Stimulated activated CD4-positive, alpha-beta T cell treated with anti-CD3 and anti-CD28 coated beads, Interleukin-12 subunit alpha, Interleukin-12 subunit beta, amount 100 ng/mL, for 4 hours (primary cell): ENCODE measurements at regions not wholly inside any gene's neighbourhood (a gene's known extent, or its start where the extent isn't known, plus 50 kb on each side); places are given as distances from the start of the nearest gene placed in this dataset.
"Not testable (repeated sequence)": the region's sequence is repeated elsewhere in the genome, so short reads cannot be mapped to it uniquely, and the experiment has no call there.

Experiments
- DNase-seq: peaks from one replicate; pipeline ENCODE4 v3.0.0-alpha.2; 2020

DNA sequence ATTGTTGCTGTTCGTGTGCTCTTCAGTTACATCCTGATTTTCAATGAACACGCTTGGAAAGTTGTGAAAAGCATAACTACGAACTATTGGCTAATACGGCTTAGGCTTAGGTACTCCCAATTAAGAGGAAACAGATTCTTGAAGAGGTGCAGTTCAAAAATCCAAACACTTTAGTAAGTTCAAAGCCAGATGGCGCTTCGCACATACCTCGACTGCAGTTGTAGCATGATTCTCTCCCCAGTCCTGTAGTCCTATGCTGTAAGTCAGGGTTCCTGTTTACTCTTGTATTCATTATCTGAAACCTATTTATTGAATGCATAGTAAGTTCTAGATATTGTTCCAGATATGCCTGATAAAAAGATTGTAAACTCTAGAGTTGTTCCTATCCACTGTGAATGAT is 165.2 kb downstream of the TRIB2 start:
- DNase-seq = no peak

DNA sequence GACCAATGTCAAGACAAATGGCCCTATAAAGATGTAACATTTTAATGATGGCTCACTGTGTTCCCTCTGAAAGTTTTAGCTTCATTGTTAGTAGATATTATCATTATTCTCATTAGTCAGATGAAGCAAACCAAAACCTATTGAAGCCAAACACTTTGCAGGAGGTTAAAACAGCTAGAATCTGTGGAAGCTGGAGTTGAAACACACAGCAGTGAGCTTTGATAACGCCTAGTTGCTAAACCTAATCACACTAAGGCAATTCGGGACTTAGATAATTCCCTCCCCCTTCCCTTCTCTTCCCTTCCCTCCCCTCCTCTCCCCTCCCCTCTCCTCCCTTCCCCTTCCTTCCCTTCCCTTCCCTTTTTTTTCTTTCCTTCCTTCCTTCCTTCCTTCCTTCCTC is 165.7 kb downstream of the TRIB2 start:
- no peak for DNase-seq

DNA sequence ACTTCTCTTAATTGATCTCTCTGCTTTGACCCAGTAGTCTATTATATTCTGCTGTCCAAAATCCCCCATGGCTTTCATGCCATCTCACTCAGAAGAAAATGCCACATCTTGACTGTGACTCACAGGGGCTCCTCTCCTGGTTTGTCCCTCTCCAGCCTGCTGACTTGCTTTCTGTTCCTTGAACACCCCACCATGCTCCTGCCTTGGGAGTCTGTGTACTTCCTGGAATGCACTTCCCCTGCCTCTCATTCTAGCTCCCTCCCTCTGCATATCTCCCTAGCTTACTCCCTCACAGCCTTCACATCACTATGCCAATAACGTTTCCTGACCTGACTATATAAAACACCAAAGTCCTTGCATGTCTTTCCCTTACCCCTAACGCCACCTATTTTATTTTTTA is 167.2 kb downstream of the TRIB2 start:
- DNase-seq = no peak

DNA sequence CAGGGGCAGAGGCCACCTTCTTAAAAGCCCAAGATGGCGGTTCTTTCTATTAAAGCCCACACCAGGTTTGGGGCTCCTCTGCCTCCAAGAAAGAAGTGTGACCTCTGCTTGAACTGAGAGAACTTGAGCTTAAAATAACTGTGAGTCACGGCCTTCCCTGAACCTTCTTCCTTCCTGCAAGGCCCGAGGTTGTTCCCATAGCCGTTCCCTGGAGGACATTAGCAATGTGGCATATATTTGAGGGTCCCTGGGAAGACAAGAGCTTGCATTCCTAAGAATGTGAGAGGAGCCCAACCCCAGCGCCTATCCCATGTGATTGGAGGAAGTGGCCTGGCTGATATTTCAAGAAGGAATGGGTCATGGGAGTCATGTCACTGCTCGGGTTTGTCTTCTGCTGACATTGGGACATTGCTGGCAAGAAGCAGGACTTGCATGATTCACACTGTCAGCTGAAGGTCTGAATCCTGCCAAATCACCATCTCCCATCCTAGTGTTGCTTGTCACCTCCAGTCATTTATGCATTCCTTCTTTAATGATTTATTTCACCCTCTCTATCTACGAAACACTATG is 168.1 kb downstream of the TRIB2 start:
- no peak for DNase-seq

DNA sequence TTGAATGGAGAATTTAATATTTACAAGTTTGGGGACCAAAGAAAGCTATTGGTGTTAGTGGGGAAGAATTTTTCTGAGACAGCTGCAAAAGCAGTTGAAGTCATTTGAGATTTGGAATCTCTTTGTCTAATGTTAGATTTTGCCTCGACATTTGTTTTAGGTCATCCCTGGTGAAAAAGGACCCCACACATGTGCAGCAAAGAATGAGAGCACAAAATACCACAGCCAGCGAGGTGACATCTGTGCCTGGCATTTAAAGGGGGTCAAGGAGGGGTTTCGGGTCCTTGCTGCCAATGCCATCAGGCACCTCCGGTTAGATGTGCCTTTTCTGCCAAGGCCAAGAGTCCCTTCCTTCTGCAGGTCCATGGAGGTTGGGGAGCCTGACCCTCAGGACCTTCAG is 173.3 kb downstream of the TRIB2 start:
- no peak for DNase-seq

DNA sequence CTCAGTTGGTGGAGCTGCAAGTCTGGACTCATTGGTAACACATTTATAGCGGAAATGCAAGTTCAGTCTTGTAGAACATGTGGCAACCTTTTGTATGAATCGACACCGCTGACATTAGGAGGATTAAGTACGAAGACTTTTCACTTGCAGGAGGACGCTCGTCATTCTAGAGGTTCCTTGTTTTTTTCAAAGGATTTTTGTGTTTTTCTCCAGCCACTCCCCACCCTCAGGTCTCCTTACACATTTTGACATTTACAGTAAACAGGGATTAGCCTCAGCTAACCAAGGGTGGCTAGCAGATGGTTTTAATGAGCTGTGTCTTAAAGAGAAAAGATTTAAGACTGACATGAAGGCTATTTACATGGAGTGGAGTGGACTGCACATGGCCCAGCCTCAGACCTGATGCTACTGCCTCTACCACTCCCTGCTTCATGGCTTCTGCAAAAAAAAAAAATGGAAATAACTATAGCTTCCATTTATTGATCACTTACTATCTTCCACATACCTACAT is 173.8 kb downstream of the TRIB2 start:
- DNase-seq = no peak

DNA sequence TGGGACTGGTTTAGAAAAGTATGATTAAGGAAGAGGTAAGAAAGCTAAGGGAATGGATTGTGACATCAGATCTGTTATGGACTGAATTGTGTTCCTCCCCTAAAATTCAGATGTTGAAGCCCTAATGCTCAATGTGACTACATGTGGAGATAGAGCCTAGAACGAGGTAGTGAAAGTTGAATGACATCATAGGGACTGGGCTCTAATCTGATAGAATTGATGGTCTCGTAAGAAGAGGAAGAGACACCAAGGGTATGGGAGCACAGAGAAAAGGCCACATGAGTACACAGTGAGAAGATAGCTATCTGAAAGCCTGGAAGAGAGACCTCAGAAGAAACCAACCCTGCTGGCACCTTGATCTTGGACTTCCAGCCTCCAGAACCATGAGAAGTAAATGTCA is 178.3 kb downstream of the TRIB2 start:
- DNase-seq = no peak

DNA sequence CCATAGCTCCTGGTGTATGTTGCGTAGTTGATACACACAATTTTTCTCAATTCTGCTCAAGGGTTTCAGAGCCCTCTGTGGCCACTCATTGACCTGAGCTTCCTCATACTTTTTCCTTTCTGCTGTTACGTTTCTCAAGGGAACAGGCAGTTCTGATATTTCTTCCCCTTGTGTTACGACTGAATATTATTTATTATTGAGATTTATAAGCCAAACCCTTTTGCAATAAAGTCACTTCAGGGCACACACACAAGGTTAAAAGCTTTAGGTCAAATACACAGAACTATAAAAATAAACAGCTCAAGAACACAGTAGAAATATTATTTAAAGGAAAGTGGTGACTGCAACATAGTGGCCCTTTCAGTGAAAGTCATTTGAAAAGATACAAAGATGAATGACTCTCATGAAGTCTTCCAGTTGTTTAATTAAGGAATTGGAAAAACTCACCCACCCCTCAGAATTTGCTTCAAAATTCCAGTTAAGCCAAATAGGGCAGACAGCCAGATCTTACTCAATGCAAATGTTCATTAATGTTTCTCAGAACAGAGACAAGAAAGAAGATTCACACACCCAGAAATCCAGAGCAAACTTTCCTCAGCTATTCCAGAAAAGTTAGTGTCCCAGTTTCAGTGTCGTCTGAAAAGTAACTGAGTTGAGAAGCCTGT is 179.7 kb downstream of the TRIB2 start:
- no peak for DNase-seq

DNA sequence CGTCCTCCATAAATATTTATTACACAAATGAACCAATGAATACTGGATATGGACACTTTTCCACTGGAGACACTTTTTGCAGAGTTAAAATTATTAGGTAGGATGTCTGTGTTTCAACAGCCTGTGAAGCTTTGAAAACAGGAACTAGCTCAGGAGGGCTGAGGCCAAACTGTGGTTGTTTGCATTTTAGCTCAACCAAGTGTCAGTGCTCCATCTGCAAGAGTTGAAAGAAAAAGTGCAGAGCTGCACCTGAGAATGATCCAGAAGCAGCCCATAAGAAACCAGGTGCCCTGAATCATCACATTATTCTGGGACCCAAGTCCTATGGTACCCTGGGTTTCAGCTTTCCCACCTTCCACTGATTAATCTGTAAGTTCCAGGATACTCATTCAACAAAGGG is 180.4 kb downstream of the TRIB2 start:
- DNase-seq = no peak

DNA sequence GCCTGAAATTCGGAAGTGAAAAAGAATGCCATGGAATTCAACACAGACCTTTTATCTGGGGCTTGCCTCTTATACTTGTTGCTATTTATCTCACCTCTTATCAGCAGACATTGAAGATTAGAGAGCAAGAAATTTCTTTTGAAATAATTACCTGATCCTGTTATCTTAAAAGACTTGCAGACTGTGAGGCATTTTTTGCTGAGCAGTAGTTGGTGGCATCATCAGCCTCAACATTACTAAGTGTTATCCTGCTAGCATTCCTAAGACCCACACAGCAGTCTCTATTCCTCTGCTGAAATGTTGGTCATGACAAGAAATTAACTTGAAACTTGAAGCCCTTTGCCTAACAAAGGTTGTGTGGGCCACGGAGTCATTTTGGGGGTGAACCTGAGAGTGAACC is 186.5 kb downstream of the TRIB2 start:
- DNase-seq = no peak

DNA sequence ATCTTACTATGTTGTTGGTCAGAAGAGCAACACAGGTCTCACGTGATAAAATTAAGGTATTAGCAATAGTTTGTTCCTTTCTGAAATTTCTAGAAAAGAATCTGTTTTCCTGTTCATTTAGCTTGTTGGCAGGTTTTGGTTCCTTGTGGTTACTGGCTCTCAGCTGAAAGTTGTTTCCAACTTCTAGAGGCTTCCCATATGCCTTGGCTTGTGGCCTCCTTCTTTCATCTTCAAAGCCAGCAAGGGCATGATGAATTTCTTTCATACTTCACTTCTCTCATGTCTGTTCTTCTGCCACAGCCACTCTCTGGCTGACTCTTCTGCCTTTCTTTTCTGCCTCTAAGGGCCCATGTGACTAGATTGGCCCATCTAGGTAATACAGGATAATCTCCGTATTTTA is 193.7 kb downstream of the TRIB2 start:
- no peak for DNase-seq

DNA sequence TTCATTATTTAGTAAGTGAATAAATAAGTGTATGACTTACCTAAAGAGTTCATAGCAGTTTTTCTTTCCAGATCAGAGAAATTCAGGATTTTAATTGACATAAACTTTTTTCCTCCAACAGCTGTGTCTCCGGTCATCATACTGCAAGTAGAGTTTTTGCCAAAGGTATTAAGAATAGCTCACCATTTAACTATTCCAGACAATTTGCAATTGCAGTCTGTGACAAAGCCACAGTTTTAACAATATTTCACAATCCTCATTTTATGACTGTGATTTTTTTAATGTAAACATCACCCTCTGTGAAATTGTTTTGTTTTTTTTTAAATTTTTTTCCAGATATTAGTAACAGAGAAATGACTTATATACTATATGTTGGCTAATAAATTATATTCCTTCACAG is 199.1 kb downstream of the TRIB2 start:
- DNase-seq = no peak

DNA sequence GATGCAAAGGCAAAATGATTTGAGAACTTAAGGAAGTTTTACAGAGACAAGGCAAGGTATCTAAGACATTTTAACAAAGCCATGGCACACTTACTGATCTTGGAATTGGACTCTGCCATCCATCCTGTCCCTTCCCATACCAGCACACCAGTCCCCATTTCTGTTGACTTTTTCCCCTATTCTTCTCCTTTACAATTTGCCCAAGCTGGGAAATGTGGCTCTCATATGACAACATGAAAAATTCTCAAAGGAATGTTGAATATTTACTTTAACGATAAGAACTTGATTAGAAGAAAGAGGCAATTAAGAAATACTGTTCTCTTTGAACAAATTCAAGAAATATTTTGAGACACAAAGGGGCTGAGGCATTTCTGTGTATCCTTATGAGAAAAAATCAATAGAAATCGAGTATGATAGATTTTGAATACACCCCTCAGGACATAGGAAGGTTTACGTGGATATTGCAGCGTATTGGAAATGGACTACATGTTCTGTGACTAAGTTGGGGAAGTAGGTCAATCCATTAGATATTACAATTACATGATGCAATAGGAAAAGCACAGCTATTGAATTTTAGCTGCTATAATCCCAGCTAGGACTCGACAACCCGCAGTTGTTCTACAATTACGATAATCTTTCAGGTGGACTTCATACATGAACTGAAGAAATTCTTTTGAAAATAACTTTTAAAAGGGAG is 201.6 kb downstream of the TRIB2 start:
- no peak for DNase-seq

DNA sequence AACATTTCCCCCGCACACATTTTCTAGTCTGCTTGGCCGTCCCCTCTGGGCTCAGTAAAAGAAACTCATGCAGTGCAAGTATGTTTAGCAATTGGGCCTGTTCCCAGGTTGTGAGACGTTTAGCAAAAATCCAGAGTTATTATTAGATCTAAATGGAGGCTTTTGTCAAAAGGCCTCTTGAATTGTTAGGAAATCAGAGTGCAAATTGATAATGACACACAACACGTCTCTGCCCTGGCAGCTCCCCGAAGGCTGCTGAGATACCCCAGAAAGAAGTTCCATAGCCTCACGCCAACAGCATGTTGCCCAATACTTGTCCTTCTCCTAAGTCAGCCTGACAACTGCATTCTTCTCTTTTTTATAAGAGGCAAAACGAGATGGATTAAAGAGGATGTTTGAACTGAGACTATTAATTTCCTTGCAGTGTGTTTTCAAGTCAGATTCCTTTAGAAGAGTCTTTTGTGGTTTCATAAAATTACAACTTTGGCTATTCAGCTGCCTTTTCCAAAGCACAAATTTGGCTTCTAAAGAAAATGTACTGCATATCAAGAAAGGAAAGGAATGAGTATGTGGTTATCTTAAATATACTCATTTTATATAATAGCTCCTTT is 202.2 kb downstream of the TRIB2 start:
- no peak for DNase-seq

DNA sequence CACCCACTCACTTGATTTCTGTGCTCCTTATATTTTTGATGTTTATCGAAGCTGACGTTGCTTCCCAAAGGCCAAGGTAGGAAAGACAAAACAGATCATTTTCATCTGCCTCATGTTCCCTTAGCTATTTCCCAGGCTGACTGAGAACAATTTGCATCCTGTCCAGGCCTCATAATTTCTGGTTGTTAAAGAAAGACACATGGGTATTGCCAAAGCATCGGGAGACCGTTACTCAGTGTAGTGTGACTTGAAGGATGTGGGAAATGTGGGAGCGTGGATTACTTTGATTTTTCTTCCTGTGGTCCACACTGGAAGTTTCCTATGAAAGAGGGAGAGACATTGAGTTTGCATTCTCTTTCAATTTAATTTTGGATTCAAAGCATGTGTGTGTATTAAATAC is 204.6 kb downstream of the TRIB2 start:
- DNase-seq = no peak

DNA sequence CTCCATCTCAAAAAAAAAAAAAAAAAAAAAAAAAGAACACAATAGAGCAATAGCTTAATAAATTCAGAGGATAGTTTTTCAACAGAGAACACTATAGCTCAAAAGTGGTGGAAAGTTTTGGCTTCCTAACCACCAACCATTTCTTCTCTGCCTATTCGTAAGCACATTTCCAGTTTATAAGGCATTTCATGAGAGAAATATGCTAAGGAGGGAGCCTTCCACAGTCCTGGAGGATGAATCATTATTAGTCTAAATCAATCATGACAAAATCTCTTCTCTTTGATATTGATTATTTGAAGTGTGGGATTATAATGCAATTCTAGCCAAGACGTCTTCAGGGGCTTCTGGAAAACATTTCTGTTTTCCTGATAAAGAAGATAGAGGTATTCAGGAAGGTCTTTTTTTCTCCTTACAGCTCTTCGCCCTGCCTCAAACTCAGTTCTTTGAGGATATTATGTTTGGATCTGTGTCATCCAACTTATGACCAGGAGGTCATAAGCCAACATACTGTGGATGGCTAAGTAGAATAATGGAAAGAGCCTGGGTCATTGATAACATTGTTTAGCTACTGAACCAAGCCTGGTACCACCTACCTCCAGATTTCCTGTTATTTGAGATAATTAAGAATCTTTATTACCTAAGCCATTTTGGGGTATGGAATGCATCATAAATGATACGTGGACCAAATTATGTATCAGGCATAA is 207.3 kb downstream of the TRIB2 start:
- no peak for DNase-seq

DNA sequence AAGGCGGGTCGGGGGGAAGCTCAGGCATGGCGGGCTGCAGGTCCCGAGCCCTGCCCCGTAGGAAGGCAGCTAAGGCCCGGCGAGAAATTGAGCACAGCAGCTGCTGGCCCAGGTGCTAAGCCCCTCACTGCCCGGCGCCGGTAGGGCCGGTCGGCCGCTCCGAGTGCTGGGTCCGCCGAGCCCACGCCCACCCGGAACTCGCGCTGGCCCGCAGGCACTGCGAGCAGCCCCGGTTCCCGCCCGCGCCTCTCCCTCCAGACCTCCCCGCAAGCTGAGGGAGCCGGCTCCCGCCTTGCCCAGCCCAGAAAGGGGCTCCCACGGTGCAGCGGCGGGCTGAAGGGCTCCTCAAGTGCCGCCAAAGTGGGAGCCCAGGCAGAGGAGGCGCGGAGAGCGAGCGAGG is 209.9 kb downstream of the TRIB2 start:
- DNase-seq = not testable (repeated sequence)

DNA sequence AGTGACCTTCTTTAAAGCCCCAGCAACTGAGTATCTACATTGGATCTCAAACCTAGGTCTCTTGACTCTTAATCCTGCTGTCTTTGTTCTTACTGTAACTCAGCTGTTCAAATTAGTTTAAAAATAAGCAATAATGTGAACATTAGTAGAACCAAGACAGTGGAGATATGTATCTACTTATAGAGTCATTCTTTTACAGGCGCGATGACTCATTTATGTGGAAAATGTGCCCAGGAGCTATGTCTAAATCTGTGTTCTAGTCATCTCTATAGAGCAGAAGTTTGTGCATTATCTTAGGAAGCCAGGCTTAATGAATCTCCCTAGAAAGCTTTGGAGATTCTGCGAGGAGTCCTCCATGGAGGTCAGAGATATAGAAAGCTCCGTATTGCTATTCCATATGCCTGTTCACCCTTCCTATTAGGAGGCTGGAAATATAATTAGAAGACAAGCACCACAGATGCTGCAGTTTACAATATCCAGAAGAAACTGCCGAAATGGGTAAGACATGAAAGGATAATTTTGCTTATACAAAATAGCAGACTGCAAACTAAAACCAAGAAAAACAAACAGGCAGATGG is 211.6 kb downstream of the TRIB2 start:
- no peak for DNase-seq

DNA sequence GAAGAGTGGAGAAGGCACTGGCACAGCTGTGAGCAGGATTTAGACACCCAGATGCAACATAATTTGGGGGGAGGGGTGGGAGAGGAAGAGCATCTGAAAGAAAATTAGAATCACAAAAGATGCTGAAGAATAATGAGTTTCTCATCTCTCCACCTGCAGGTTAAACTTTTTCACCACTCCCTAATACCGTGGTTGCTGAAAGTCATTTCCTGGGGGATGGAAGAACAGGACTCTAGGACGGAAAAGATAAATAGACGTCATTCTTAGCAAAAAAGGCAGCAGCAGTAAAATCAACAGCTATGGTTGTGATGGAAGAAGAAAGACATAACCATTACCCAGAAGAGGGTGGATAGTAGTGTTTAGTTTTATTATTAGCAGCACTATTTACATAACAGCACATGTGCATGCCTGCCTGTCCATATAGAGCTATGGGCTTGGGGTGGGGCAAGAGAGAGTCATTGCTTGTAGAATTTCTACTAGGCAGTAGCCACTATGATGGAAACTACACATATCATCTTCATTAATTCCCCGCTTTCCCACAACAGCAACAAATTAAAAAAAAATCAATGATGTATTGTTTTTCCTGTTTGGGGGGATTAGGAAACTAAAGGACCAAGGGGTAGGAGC is 212.2 kb downstream of the TRIB2 start:
- no peak for DNase-seq

DNA sequence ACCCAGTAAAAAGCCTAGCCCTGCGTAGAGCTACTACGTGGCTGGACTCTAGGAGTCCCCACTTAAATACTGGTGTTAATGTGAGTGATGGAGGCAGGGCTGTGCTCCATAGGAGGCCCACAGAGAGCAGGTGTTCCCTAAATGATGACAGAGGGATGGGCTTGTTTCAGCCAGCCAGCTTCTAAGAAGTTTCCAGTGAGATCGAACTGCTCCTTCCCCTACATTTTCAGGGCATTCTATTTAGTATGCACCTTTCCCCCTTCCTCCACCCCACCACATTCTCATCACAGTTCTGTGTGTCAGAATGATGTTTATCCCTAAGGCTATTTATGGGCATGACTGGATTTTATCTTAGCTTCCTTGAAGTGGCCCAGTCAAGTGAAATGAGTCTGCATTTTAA is 213.0 kb downstream of the TRIB2 start:
- DNase-seq = no peak

DNA sequence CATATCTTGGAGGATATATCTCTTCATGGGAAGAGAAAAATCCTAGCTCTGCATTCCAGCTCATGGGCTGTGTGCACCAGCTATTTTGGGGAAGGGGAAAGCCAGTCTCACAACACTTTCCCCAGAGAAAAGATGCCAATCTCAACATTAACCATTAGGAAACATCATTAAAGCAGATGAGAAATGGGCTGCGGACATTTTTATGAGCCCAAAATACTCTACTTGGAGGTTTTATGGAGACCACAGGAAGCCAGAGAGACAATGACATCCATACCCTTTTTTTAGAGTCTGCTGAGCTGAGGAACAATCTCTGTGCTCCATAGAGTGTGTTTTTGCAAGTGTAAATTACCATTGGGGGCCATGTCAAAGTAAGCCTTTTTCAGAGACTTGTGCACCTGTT is 213.7 kb downstream of the TRIB2 start:
- no peak for DNase-seq

DNA sequence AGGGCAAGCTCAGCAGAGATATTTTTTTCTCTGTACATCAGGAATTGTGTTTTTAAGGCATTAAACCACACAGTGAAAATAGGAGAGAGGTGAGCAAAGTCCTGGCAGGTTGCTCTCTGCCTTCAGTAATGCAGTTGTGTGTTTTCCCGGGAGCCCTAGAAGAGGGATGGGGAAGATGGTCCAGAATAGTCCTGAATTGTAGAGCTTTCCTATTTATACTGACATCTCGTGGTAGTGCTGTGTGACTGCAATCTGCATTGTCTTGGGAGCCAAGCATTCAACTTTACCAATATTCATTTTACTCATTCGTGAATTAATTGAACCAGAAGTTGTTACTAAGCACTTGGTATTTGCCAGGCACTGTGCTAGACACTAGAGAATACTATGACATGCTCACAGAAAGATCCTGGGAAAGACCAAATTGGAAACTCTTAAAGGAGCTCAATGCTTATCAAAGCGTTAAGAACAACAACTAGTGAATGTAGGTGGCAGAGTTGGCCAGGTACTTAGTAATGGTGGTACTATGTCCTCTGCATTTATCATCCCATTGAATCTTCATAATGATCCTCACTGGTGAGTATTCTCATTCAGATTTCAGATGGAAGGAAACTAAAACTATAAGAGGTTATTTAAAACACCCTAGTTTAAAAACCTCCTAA is 214.6 kb downstream of the TRIB2 start:
- DNase-seq = no peak
